ENCODE measurements at regions not wholly inside any gene's neighbourhood (a gene's known extent, or its start where the extent isn't known, plus 50 kb on each side); places are given as distances from the start of the nearest gene placed in this dataset.

GRCh38 chr20:22810030-22810429 is 225.1 kb upstream of the SSTR4 start:
- no peaks in the 10 kb centered on the region for H3K36me3 ChIP-seq (ENCODE audit: insufficient read depth, low read length, poor library complexity, severe bottlenecking)
- no peak for TF ChIP-seq CTCF (conservative IDR thresholded peaks at IDR 0.05; ENCODE audit: low read depth, low read length)
- no peak for TF ChIP-seq EZH2 (IDR thresholded peaks at IDR 0.05; ENCODE audit: borderline replicate concordance, low read depth, low read length, poor library complexity, severe bottlenecking)
- no peaks in the 10 kb centered on the region for H3K27me3 ChIP-seq (replicated peaks; ENCODE audit: insufficient read depth, low read depth, low read length, poor library complexity)
- no peaks in the 10 kb centered on the region for H3K4me1 ChIP-seq (ENCODE audit: insufficient read depth, low read length, poor library complexity, severe bottlenecking)
- H3K4me3 ChIP-seq (ENCODE audit: low read depth, low read length, poor library complexity, severe bottlenecking): no peak overlapping the region
- ChIA-PET CTCF (no interaction called here), POLR2A (ENCODE audit: low non-redundant PET) (no interaction called here)
- no peak for DNase-seq (ENCODE audit: low spot score)
- no peak overlapping the region for H3K27ac ChIP-seq (ENCODE audit: low read depth, low read length, poor library complexity, severe bottlenecking)
- intact Hi-C loops (cut with micrococcal nuclease; ENCODE audit: unreplicated experiment): no loop called here
- no peaks in the 10 kb centered on the region for H3K9me3 ChIP-seq (ENCODE audit: low read depth, low read length, poor library complexity, severe bottlenecking)
- no TSS peak for BruUV-seq (replicated peaks)

GRCh38 chr20:22810626-22811569 is 224.2 kb upstream of the SSTR4 start:
- CTCF ChIA-PET: no interaction called here
- intact Hi-C loops (cut with micrococcal nuclease; ENCODE audit: unreplicated experiment): no loop called here
- H3K36me3 ChIP-seq (ENCODE audit: insufficient read depth, low read length, poor library complexity, severe bottlenecking): no peaks in the 10 kb centered on the region
- no peak for DNase-seq (ENCODE audit: low spot score)
- no peaks in the 10 kb centered on the region for H3K9me3 ChIP-seq (ENCODE audit: low read depth, low read length, poor library complexity, severe bottlenecking)
- no peak overlapping the region for H3K27ac ChIP-seq (ENCODE audit: low read depth, low read length, poor library complexity, severe bottlenecking)
- no peak overlapping the region for H3K4me3 ChIP-seq (ENCODE audit: low read depth, low read length, poor library complexity, severe bottlenecking)
- no peaks in the 10 kb centered on the region for H3K27me3 ChIP-seq (replicated peaks; ENCODE audit: insufficient read depth, low read depth, low read length, poor library complexity)
- TF ChIP-seq CTCF (conservative IDR thresholded peaks at IDR 0.05; ENCODE audit: low read depth, low read length) (no peak), EZH2 (IDR thresholded peaks at IDR 0.05; ENCODE audit: borderline replicate concordance, low read depth, low read length, poor library complexity, severe bottlenecking) (no peak)
- POLR2A ChIA-PET (ENCODE audit: low non-redundant PET): no interaction called here
- BruUV-seq (replicated peaks): no TSS peak
- no peaks in the 10 kb centered on the region for H3K4me1 ChIP-seq (ENCODE audit: insufficient read depth, low read length, poor library complexity, severe bottlenecking)

- DNase-seq (ENCODE audit: low spot score): no peak
- Histone ChIP-seq H3K27ac (ENCODE audit: low read depth, low read length, poor library complexity, severe bottlenecking) (no peak overlapping the region), H3K36me3 (ENCODE audit: insufficient read depth, low read length, poor library complexity, severe bottlenecking) (no peaks in the 10 kb centered on the region), H3K27me3 (replicated peaks; ENCODE audit: insufficient read depth, low read depth, low read length, poor library complexity) (no peaks in the 10 kb centered on the region), H3K4me3 (ENCODE audit: low read depth, low read length, poor library complexity, severe bottlenecking) (no peak overlapping the region), H3K9me3 (ENCODE audit: low read depth, low read length, poor library complexity, severe bottlenecking) (no peaks in the 10 kb centered on the region), H3K4me1 (ENCODE audit: insufficient read depth, low read length, poor library complexity, severe bottlenecking) (no peaks in the 10 kb centered on the region)
- TF ChIP-seq EZH2 (IDR thresholded peaks at IDR 0.05; ENCODE audit: borderline replicate concordance, low read depth, low read length, poor library complexity, severe bottlenecking) (no peak), CTCF (conservative IDR thresholded peaks at IDR 0.05; ENCODE audit: low read depth, low read length) (no peak)
- CTCF ChIA-PET: no interaction called here
- intact Hi-C loops (cut with micrococcal nuclease; ENCODE audit: unreplicated experiment): no loop called here
- POLR2A ChIA-PET (ENCODE audit: low non-redundant PET): no interaction called here
- no TSS peak for BruUV-seq (replicated peaks)
Observed at GRCh38 chr20:22814471-22815205, 220.5 kb upstream of the SSTR4 start.
